IMR-90 (cell line): ENCODE measurements at regions not wholly inside any gene's neighbourhood (a gene's known extent, or its start where the extent isn't known, plus 50 kb on each side); places are given as distances from the start of the nearest gene placed in this dataset.

ENCODE experiments used
- ATAC-seq: fragments of 200-7000 bp; cut with Tn5 transposase; 2 replicates; pipeline ENCODE4 v1.9.1; 2020; ENCODE audit warnings: low read depth, mild to moderate bottlenecking, moderate library complexity
- BruUV-seq: library from RNA; stranded (reverse); fragments of 400-500 nt; replicated peaks from 2 replicates; lab custom pipeline; 2021; lab: Mats Ljungman, UMichigan
- CTCF ChIA-PET: fragments of 300-600 bp; formaldehyde crosslinking; extraction: SDS; loops from one replicate; lab custom pipeline; 2021; ENCODE audit warnings: antibody characterized with exemption; lab: Yijun Ruan, JAX
- POLR2A ChIA-PET: fragments of 300-600 bp; sonication (Branson Sonifier 250); formaldehyde crosslinking; loops from one replicate; lab custom pipeline; 2022; ENCODE audit warnings: antibody characterized with exemption; ENCODE audit not compliant: unreplicated experiment; lab: Charles Lee
- DNase-seq: peaks from one replicate; pipeline ENCODE4 v3.0.0; 2013
- H2AFZ ChIP-seq: replicated peaks from 2 replicates; pipeline ENCODE3; 2013; ENCODE audit warnings: low read length, mild to moderate bottlenecking; ENCODE audit not compliant: poor library complexity
- H2AK5ac ChIP-seq: 2 replicates; pipeline ENCODE4 v1.6.1; 2013; ENCODE audit warnings: low read depth, low read length, inconsistent platforms
- H2AK9ac ChIP-seq: replicated peaks from 2 replicates; pipeline ENCODE3; 2013; ENCODE audit warnings: mild to moderate bottlenecking, low read depth, low read length, moderate library complexity; ENCODE audit not compliant: poor library complexity
- H2BK120ac ChIP-seq: 2 replicates; pipeline ENCODE4 v1.6.1; 2013; ENCODE audit warnings: low read depth, low read length, inconsistent platforms
- H2BK15ac ChIP-seq: 3 replicates; pipeline ENCODE4 v1.6.1; 2013; ENCODE audit warnings: low read depth, low read length, inconsistent platforms
- H2BK20ac ChIP-seq: 2 replicates; pipeline ENCODE4 v1.6.1; 2013; ENCODE audit warnings: low read depth, mild to moderate bottlenecking, inconsistent platforms, low read length, moderate library complexity
- H2BK5ac ChIP-seq: 2 replicates; pipeline ENCODE4 v1.6.1; 2013; ENCODE audit warnings: mild to moderate bottlenecking, low read depth, low read length, inconsistent platforms; ENCODE audit not compliant: poor library complexity, severe bottlenecking
- H3K14ac ChIP-seq: replicated peaks from 2 replicates; pipeline ENCODE4 v1.6.1; 2013; ENCODE audit warnings: low read depth, low read length, inconsistent platforms
- H3K18ac ChIP-seq: 2 replicates; pipeline ENCODE4 v1.6.1; 2013; ENCODE audit warnings: low read depth, low read length, control low read depth
- H3K23ac ChIP-seq: 2 replicates; pipeline ENCODE4 v1.6.1; 2013; ENCODE audit warnings: low read depth, low read length, inconsistent platforms
- H3K27ac ChIP-seq: 2 replicates; pipeline ENCODE4 v1.5.1; 2013; ENCODE audit warnings: mild to moderate bottlenecking, control low read depth, low read length; ENCODE audit not compliant: insufficient read depth
- H3K27me3 ChIP-seq: 2 replicates; pipeline ENCODE4 v1.6.1; 2013; ENCODE audit warnings: low read length; ENCODE audit not compliant: control insufficient read depth, insufficient read depth
- H3K36me3 ChIP-seq: 2 replicates; pipeline ENCODE4 v1.6.1; 2013; ENCODE audit warnings: low read length, mixed read lengths; ENCODE audit not compliant: control insufficient read depth, insufficient read depth
- H3K4ac ChIP-seq: 2 replicates; pipeline ENCODE4 v1.6.1; 2013; ENCODE audit warnings: low read depth, low read length, inconsistent platforms
- H3K4me1 ChIP-seq: 2 replicates; pipeline ENCODE4 v1.6.1; 2013; ENCODE audit warnings: low read length, mixed read lengths; ENCODE audit not compliant: control insufficient read depth, insufficient read depth
- H3K4me2 ChIP-seq: 2 replicates; pipeline ENCODE4 v1.6.1; 2013; ENCODE audit warnings: low read depth, mild to moderate bottlenecking, control low read depth, low read length, moderate library complexity
- H3K4me3 ChIP-seq: 2 replicates; pipeline ENCODE4 v1.5.1; 2013; ENCODE audit warnings: low read depth, mild to moderate bottlenecking, control low read depth, low read length, moderate library complexity; ENCODE audit not compliant: insufficient read depth
- H3K56ac ChIP-seq: 2 replicates; pipeline ENCODE4 v1.6.1; 2013; ENCODE audit warnings: low read length, inconsistent platforms; ENCODE audit not compliant: insufficient read depth; ENCODE audit errors: extremely low read depth
- H3K79me1 ChIP-seq, 2 experiments: 2 replicates each; pipeline ENCODE4 v1.6.1; 2013; ENCODE audit warnings: low read length in 2 of 2, inconsistent platforms in 1 of 2, low read depth in 1 of 2
- H3K9ac ChIP-seq: 2 replicates; pipeline ENCODE4 v1.6.1; 2013; ENCODE audit warnings: low read depth, low read length, control low read depth
- H3K9me1 ChIP-seq: 2 replicates; pipeline ENCODE4 v1.6.1; 2013; ENCODE audit warnings: low read length, inconsistent platforms; ENCODE audit not compliant: insufficient read depth
- H3K9me3 ChIP-seq: 2 replicates; pipeline ENCODE4 v1.6.1; 2013; ENCODE audit warnings: low read length; ENCODE audit not compliant: control insufficient read depth, insufficient read depth
- H4K20me1 ChIP-seq: 2 replicates; pipeline ENCODE4 v1.6.1; 2013; ENCODE audit warnings: low read length, inconsistent platforms; ENCODE audit not compliant: insufficient read depth
- H4K5ac ChIP-seq: 2 replicates; pipeline ENCODE4 v1.6.1; 2013; ENCODE audit warnings: mild to moderate bottlenecking, low read depth, low read length, control low read depth
- H4K8ac ChIP-seq, 2 experiments: 2 replicates each; pipeline ENCODE4 v1.6.1; 2013; ENCODE audit warnings: low read depth in 2 of 2, low read length in 2 of 2, control low read depth in 1 of 2, inconsistent platforms in 1 of 2
- H4K91ac ChIP-seq: 2 replicates; pipeline ENCODE4 v1.6.1; 2013; ENCODE audit warnings: low read depth, low read length, inconsistent platforms; ENCODE audit not compliant: insufficient read depth
- FOS ChIP-seq: fragments of 150-350 bp; IDR thresholded peaks from 2 replicates; pipeline ENCODE4 v1.6.1; 2016; ENCODE audit warnings: low read depth, low read length
- MXI1 ChIP-seq: IDR thresholded peaks from 2 replicates; pipeline ENCODE4 v1.6.1; 2012; ENCODE audit warnings: low read depth, mild to moderate bottlenecking, low read length, moderate library complexity, borderline replicate concordance
- RCOR1 ChIP-seq: IDR thresholded peaks from 2 replicates; pipeline ENCODE4 v1.6.1; 2012; ENCODE audit warnings: mild to moderate bottlenecking, low read length, improper control_type of control experiment; ENCODE audit not compliant: insufficient replicate concordance
- WGBS, 2 experiments: methylation state at CpG; one replicate each; pipeline versions ENCODE4 v1.1.5 to v1.1.7; 2013; ENCODE audit warnings: missing lambda C conversion rate in 2 of 2; ENCODE audit not compliant: insufficient read length in 1 of 2; ENCODE audit errors: extremely low coverage in 2 of 2; 5-methylcytosine and 5-hydroxymethylcytosine counted together
- dilution Hi-C: fragments of 300-500 bp; cut with HindIII; formaldehyde crosslinking; loops from one replicate; pipeline ENCODE4 v1.14.3; 2018; ENCODE audit warnings: low sequenced_read_pairs; ENCODE audit not compliant: unreplicated experiment
- in situ Hi-C: fragments of 300-500 bp; cut with MboI; formaldehyde crosslinking; loops from 3 replicates; pipeline ENCODE4 v1.14.3; 2019; ENCODE audit warnings: low sequenced_read_pairs, inconsistent platforms, mixed read lengths
- intact Hi-C: fragments of 100-400 bp; cut with micrococcal nuclease; formaldehyde crosslinking; loops from 2 replicates; pipeline ENCODE4 v1.10.0; 2022

- H4K20me1 ChIP-seq = no peaks in the 10 kb centered on the region
- no peak overlapping the region for H4K91ac ChIP-seq
- H2BK20ac ChIP-seq = no peak overlapping the region
- in situ Hi-C loops (no loop called here), intact Hi-C loops (no loop called here), dilution Hi-C loops (no loop called here)
- H3K18ac ChIP-seq = no peak overlapping the region
- H3K27ac ChIP-seq = no peak overlapping the region
- CTCF ChIA-PET = interaction anchor here (0.7 kb wide), 1 partner anchor 21 kb away, joined by 3 read pairs; no protein-coding TSS in a partner anchor
- no peak for TF ChIP-seq MXI1
- TF ChIP-seq RCOR1 = no peak
- no peak for TF ChIP-seq FOS
- 0 out of 2 replicates have a peak, but pooled peaks cover 2% of the 10 kb centered on the region for H3K9me1 ChIP-seq
- ATAC-seq (no peak), DNase-seq (no peak)
- H2BK120ac ChIP-seq = no peak overlapping the region
- H4K8ac ChIP-seq = no peak overlapping the region
- no peak overlapping the region for H3K4me2 ChIP-seq
- no peaks in the 10 kb centered on the region for H3K79me1 ChIP-seq
- no peak overlapping the region for H3K4ac ChIP-seq
- H3K56ac ChIP-seq = no peak overlapping the region
- BruUV-seq = no TSS peak
- H3K23ac ChIP-seq = peak overlapping the region; percentile 45; the same call in 1 of the 2 replicates
- H2AK5ac ChIP-seq = no peak overlapping the region
- no peak overlapping the region for H3K4me3 ChIP-seq
- H3K27me3 ChIP-seq = no peaks in the 10 kb centered on the region
- H3K36me3 ChIP-seq = no peaks in the 10 kb centered on the region
- H3K14ac ChIP-seq = peak overlapping the region; percentile 52; the same call in 1 of the 2 replicates
- peaks cover 2% of the 10 kb centered on the region; the same call in 1 of the 2 replicates for H3K4me1 ChIP-seq
- no CpG with 5 or more reads among the region's 2 CpGs for WGBS, 2 experiments
- H2BK5ac ChIP-seq = no peak overlapping the region
- no peak overlapping the region for H3K9ac ChIP-seq
- H2BK15ac ChIP-seq = peak overlapping the region; percentile 24; the same call in 1 of the 3 replicates
- POLR2A ChIA-PET = no interaction called here
- H2AFZ ChIP-seq = no peak overlapping the region
- H2AK9ac ChIP-seq = no peak overlapping the region
- no peak overlapping the region for H4K5ac ChIP-seq
- H3K9me3 ChIP-seq = no peaks in the 10 kb centered on the region
These were observed 151.2 kb upstream of the DPYD start for GRCh38 chr1:98072047-98072446.
